NCI-H1417 treated with DMSO at 0.1 percent for 48 hours (cell line): ENCODE measurements at regions not wholly inside any gene's neighbourhood (a gene's known extent, or its start where the extent isn't known, plus 50 kb on each side); places are given as distances from the start of the nearest gene placed in this dataset.

Source experiments
- DNase-seq: peaks from one replicate; lab custom pipeline; 2025; lab: John Stamatoyannopoulos, UW

- peak; percentile 43 for DNase-seq
Measured at GRCh38 chr12:100741084-100741711, 53.4 kb upstream of the ANO4 start.

- no peak for DNase-seq
Measured at GRCh38 chr12:100743060-100743459, 51.5 kb upstream of the ANO4 start.
